Liver (tissue), 8 donors: ENCODE measurements at regions not wholly inside any gene's neighbourhood (a gene's known extent, or its start where the extent isn't known, plus 50 kb on each side); places are given as distances from the start of the nearest gene placed in this dataset.

ENCODE experiments used
- DNase-seq: peaks from one replicate; pipeline ENCODE4 v3.0.0-alpha.2; 2017; ENCODE audit warnings: low spot score
- H3K27ac ChIP-seq, 2 donors: one replicate each; pipeline ENCODE4 v1.7.0; 2013; ENCODE audit warnings: inconsistent platforms in 2 of 2, low read length in 2 of 2, control low read depth in 1 of 2, low read depth in 1 of 2, mild to moderate bottlenecking in 1 of 2
- H3K27me3 ChIP-seq, 4 donors: one replicate each; pipeline versions ENCODE4 v1.6.1 to v1.7.0; 2013; ENCODE audit warnings: low read length in 3 of 4, inconsistent platforms in 1 of 4, mild to moderate bottlenecking in 1 of 4, moderate library complexity in 1 of 4; ENCODE audit not compliant: control insufficient read depth in 4 of 4, insufficient read depth in 4 of 4
- H3K36me3 ChIP-seq, 4 donors: one replicate each; pipeline versions ENCODE4 v1.6.1 to v1.7.0; 2013; ENCODE audit warnings: low read length in 3 of 4, mild to moderate bottlenecking in 3 of 4, low read depth in 1 of 4, moderate library complexity in 1 of 4; ENCODE audit not compliant: control insufficient read depth in 4 of 4, insufficient read depth in 3 of 4
- H3K4me1 ChIP-seq, 4 donors: one replicate each; pipeline versions ENCODE4 v1.6.1 to v1.7.0; 2013; ENCODE audit warnings: low read length in 3 of 4, mild to moderate bottlenecking in 3 of 4, moderate library complexity in 1 of 4; ENCODE audit not compliant: control insufficient read depth in 4 of 4, insufficient read depth in 4 of 4
- H3K4me3 ChIP-seq, 3 donors: one replicate each; pipeline versions ENCODE4 v1.6.1 to v1.7.0; 2013; ENCODE audit warnings: low read length in 3 of 3, control low read depth in 1 of 3, low read depth in 1 of 3, mild to moderate bottlenecking in 1 of 3
- H3K9ac ChIP-seq, 2 donors: one replicate each; pipeline ENCODE4 v1.7.0; 2013; ENCODE audit warnings: low read length in 2 of 2, mild to moderate bottlenecking in 2 of 2, moderate library complexity in 2 of 2, control low read depth in 1 of 2, low read depth in 1 of 2
- H3K9me3 ChIP-seq, 4 donors: one replicate each; pipeline versions ENCODE4 v1.6.1 to v1.7.0; 2013; ENCODE audit warnings: low read length in 3 of 4; ENCODE audit not compliant: control insufficient read depth in 4 of 4
- CTCF ChIP-seq: fragments of 150-350 bp; IDR thresholded peaks from 2 replicates; pipeline ENCODE4 v1.5.1; 2017; ENCODE audit warnings: improper control_type of control experiment, low read depth, low read length; ENCODE audit not compliant: missing input control
- EGR1 ChIP-seq, 2 donors: IDR thresholded peaks; 2 replicates each; pipeline ENCODE4 v1.6.1; 2016 to 2018; ENCODE audit warnings: antibody characterized with exemption in 2 of 2, low read depth in 2 of 2
- FOXA1 ChIP-seq: IDR thresholded peaks from 2 replicates; pipeline ENCODE4 v1.6.1; 2016; ENCODE audit warnings: antibody characterized with exemption
- FOXA2 ChIP-seq: IDR thresholded peaks from 2 replicates; pipeline ENCODE4 v1.6.1; 2016; ENCODE audit warnings: antibody characterized with exemption
- HNF4A ChIP-seq, 2 donors: conservative IDR thresholded peaks; 2 replicates each; pipeline ENCODE4 v1.6.1; 2016; ENCODE audit warnings: antibody characterized with exemption in 2 of 2, mild to moderate bottlenecking in 2 of 2
- HNF4G ChIP-seq: IDR thresholded peaks from 2 replicates; pipeline ENCODE4 v1.6.1; 2016; ENCODE audit warnings: antibody characterized with exemption
- MAX ChIP-seq: IDR thresholded peaks from 2 replicates; pipeline ENCODE4 v1.6.1; 2016; ENCODE audit warnings: antibody characterized with exemption
- NR2F2 ChIP-seq: IDR thresholded peaks from 2 replicates; pipeline ENCODE4 v1.6.1; 2016; ENCODE audit warnings: antibody characterized with exemption
- RAD21 ChIP-seq, 2 donors: IDR thresholded peaks; 2 replicates each; pipeline ENCODE4 v1.6.1; 2016; ENCODE audit warnings: antibody characterized with exemption in 2 of 2, mild to moderate bottlenecking in 2 of 2
- REST ChIP-seq: IDR thresholded peaks from 2 replicates; pipeline ENCODE4 v1.6.1; 2016; ENCODE audit warnings: antibody characterized with exemption, mild to moderate bottlenecking
- ZBTB33 ChIP-seq: IDR thresholded peaks from 2 replicates; pipeline ENCODE4 v1.6.1; 2016; ENCODE audit warnings: antibody characterized with exemption
- WGBS: extraction: QIAGEN DNeasy Blood & Tissue Kit; methylation state at CpG from one replicate; pipeline ENCODE4 v1.1.7; 2013; 5-methylcytosine and 5-hydroxymethylcytosine counted together
- donor health status: healthy.
- donor health status: healthy.
- donor health status: healthy.
- donor health status: healthy.
- donor health status: healthy.

- no peaks in the 10 kb centered on the region for H3K36me3 ChIP-seq
- 42% methylated on average over 5 of the region's 5 CpGs for WGBS
- DNase-seq, result no peak
These were observed 624.5 kb upstream of the USP24 start for GRCh38 chr1:55839626-55840025.

GRCh38 chr1:55839221-55839620 lies 624.1 kb upstream of the USP24 start:
- Histone ChIP-seq H3K9me3 (no peaks in the 10 kb centered on the region), H3K27me3 (no peaks in the 10 kb centered on the region), H3K4me1 (no peaks in the 10 kb centered on the region), H3K9ac (peak overlapping the region in 1 of 2 donors; percentile 85), H3K4me3 (no peak overlapping the region), H3K36me3 (no peaks in the 10 kb centered on the region), H3K27ac (peak overlapping the region in 1 of 2 donors; percentile 22)
- 93% methylated on average over 1 of the region's 1 CpG for WGBS
- DNase-seq, result no peak
- no peak for TF ChIP-seq RAD21 (IDR thresholded peaks at IDR 0.05)
- no peak for TF ChIP-seq FOXA2
- no peak for TF ChIP-seq HNF4A (conservative IDR thresholded peaks at IDR 0.05)
- no peak for TF ChIP-seq EGR1 (IDR thresholded peaks at IDR 0.05; ENCODE audit: low read depth in 2 of 2)
- no peak for TF ChIP-seq CTCF
- TF ChIP-seq HNF4G, result no peak
- TF ChIP-seq ZBTB33, result no peak
- no peak for TF ChIP-seq NR2F2

More at GRCh38 chr1:55839626-55840025, 624.5 kb upstream of the USP24 start:
- Histone ChIP-seq H3K27me3 (no peaks in the 10 kb centered on the region), H3K9ac (peak overlapping the region in 1 of 2 donors; percentile 85), H3K27ac (peak overlapping the region in 1 of 2 donors; percentile 22), H3K4me3 (no peak overlapping the region), H3K4me1 (no peaks in the 10 kb centered on the region), H3K9me3 (no peaks in the 10 kb centered on the region)
- TF ChIP-seq HNF4G (no peak), RAD21 (IDR thresholded peaks at IDR 0.05) (no peak), HNF4A (conservative IDR thresholded peaks at IDR 0.05) (no peak), FOXA2 (no peak), FOXA1 (no peak), MAX (no peak), REST (no peak)
